B cell (primary cell): ENCODE measurements at regions not wholly inside any gene's neighbourhood (a gene's known extent, or its start where the extent isn't known, plus 50 kb on each side); places are given as distances from the start of the nearest gene placed in this dataset.

Experiments used
- CTCF ChIP-seq: fragments of 200-600 bp; IDR thresholded peaks from one replicate; pipeline ENCODE4 v1.8.0; 2022; ENCODE audit warnings: antibody characterized with exemption, mild to moderate bottlenecking
- EZH2 ChIP-seq: IDR thresholded peaks from 2 replicates; pipeline ENCODE4 v1.6.1; 2012; ENCODE audit warnings: borderline replicate concordance, low read depth, mild to moderate bottlenecking, moderate library complexity, low read length; ENCODE audit not compliant: insufficient read depth, poor library complexity, severe bottlenecking

- no peak for TF ChIP-seq CTCF
- no peak for TF ChIP-seq EZH2
These were observed 104.3 kb upstream of the FSTL4 start for GRCh38 chr5:133716532-133717183.
